HEK293 (cell line): ENCODE measurements at regions not wholly inside any gene's neighbourhood (a gene's known extent, or its start where the extent isn't known, plus 50 kb on each side); places are given as distances from the start of the nearest gene placed in this dataset.

Experiments
- CTCF ChIA-PET: fragments of 350-600 bp; formaldehyde crosslinking; extraction: SDS; loops from one replicate; lab custom pipeline; 2021; ENCODE audit warnings: antibody characterized with exemption; lab: Yijun Ruan, JAX
- POLR2A ChIA-PET: fragments of 300-600 bp; formaldehyde crosslinking; extraction: SDS; loops from one replicate; lab custom pipeline; 2020; ENCODE audit warnings: antibody characterized with exemption, inconsistent platforms; lab: Yijun Ruan, JAX
- H3K27ac ChIP-seq: fragments of 200-500 bp; sonication (Bioruptor generic); 2 replicates; pipeline ENCODE4 v1.5.1; 2014; ENCODE audit warnings: low read depth, low read length, control low read depth, inconsistent platforms; ENCODE audit errors: extremely low read depth
- H3K36me3 ChIP-seq, 2 experiments: fragments of 200-500 bp in 1 of 2; sonication (Bioruptor generic) in 1 of 2; 1 replicate in 1 of 2; 2 replicates in 1 of 2; pipeline ENCODE4 v1.5.1; 2014 to 2017; ENCODE audit warnings: inconsistent platforms in 2 of 2, low read length in 2 of 2; ENCODE audit not compliant: control insufficient read depth in 2 of 2, insufficient read depth in 1 of 2
- H3K4me1 ChIP-seq: fragments of 200-500 bp; sonication (Bioruptor generic); 2 replicates; pipeline ENCODE4 v1.5.1; 2014; ENCODE audit warnings: mild to moderate bottlenecking, low read length, inconsistent platforms; ENCODE audit not compliant: control insufficient read depth, insufficient read depth
- H3K4me3 ChIP-seq: 2 replicates; pipeline ENCODE4 v1.5.1; 2011; ENCODE audit warnings: low read depth, mild to moderate bottlenecking, control low read depth, low read length, moderate library complexity
- H3K9me3 ChIP-seq: fragments of 200-500 bp; sonication (Bioruptor generic); 2 replicates; pipeline ENCODE4 v1.5.1; 2014; ENCODE audit warnings: low read depth, low read length, inconsistent platforms; ENCODE audit not compliant: control insufficient read depth, insufficient read depth
- GLI2 ChIP-seq: fragments of 450-650 bp; formaldehyde crosslinking; IDR thresholded peaks from 2 replicates; pipeline ENCODE4; 2017; ENCODE audit warnings: missing biosample characterization, missing genetic modification characterization, low read depth, borderline replicate concordance
- PRDM1 ChIP-seq: fragments of 450-650 bp; formaldehyde crosslinking; IDR thresholded peaks from 2 replicates; pipeline ENCODE4; 2016; ENCODE audit warnings: missing biosample characterization, missing genetic modification characterization
- SCRT1 ChIP-seq: fragments of 450-650 bp; formaldehyde crosslinking; IDR thresholded peaks from 2 replicates; pipeline ENCODE4 v1.5.1; 2016; ENCODE audit warnings: missing biosample characterization, missing genetic modification characterization, borderline replicate concordance
- SCRT2 ChIP-seq: fragments of 450-650 bp; formaldehyde crosslinking; IDR thresholded peaks from 2 replicates; pipeline ENCODE4 v1.5.1; 2016; ENCODE audit warnings: missing biosample characterization, missing genetic modification characterization
- YY1 ChIP-seq: fragments of 450-650 bp; formaldehyde crosslinking; IDR thresholded peaks from 2 replicates; pipeline ENCODE4 v1.5.1; 2018; ENCODE audit warnings: missing biosample characterization, missing genetic modification characterization
- ZBTB17 ChIP-seq: fragments of 450-650 bp; formaldehyde crosslinking; IDR thresholded peaks from 2 replicates; pipeline ENCODE4 v1.5.1; 2016; ENCODE audit warnings: missing biosample characterization, missing genetic modification characterization
- ZFP37 ChIP-seq: fragments of 450-650 bp; formaldehyde crosslinking; IDR thresholded peaks from 2 replicates; pipeline ENCODE4 v1.5.1; 2016; ENCODE audit warnings: missing biosample characterization, missing genetic modification characterization
- ZNF19 ChIP-seq: fragments of 450-650 bp; formaldehyde crosslinking; IDR thresholded peaks from 2 replicates; pipeline ENCODE4; 2016; ENCODE audit warnings: missing biosample characterization, missing genetic modification characterization, low read depth
- ZNF2 ChIP-seq: fragments of 450-650 bp; formaldehyde crosslinking; IDR thresholded peaks from 2 replicates; pipeline ENCODE4 v1.5.1; 2016; ENCODE audit warnings: missing biosample characterization, missing genetic modification characterization
- ZNF23 ChIP-seq: fragments of 450-650 bp; formaldehyde crosslinking; IDR thresholded peaks from 2 replicates; pipeline ENCODE4 v1.5.1; 2016; ENCODE audit warnings: missing biosample characterization, missing genetic modification characterization, borderline replicate concordance
- ZNF239 ChIP-seq: fragments of 450-650 bp; formaldehyde crosslinking; IDR thresholded peaks from 2 replicates; pipeline ENCODE4 v1.5.1; 2016; ENCODE audit warnings: missing biosample characterization, missing genetic modification characterization
- ZNF248 ChIP-seq: fragments of 450-650 bp; formaldehyde crosslinking; IDR thresholded peaks from 2 replicates; pipeline ENCODE4 v1.5.1; 2017; ENCODE audit warnings: missing biosample characterization, missing genetic modification characterization
- ZNF311 ChIP-seq: fragments of 450-650 bp; formaldehyde crosslinking; IDR thresholded peaks from 2 replicates; pipeline ENCODE4 v1.5.1; 2017; ENCODE audit warnings: missing biosample characterization, missing genetic modification characterization, borderline replicate concordance
- ZNF394 ChIP-seq: fragments of 450-650 bp; formaldehyde crosslinking; IDR thresholded peaks from 2 replicates; pipeline ENCODE4 v1.5.1; 2016; ENCODE audit warnings: missing biosample characterization, missing genetic modification characterization, mild to moderate bottlenecking, moderate library complexity, borderline replicate concordance
- ZNF433 ChIP-seq: fragments of 450-650 bp; formaldehyde crosslinking; IDR thresholded peaks from 2 replicates; pipeline ENCODE4 v1.5.1; 2016; ENCODE audit warnings: missing biosample characterization, missing genetic modification characterization, low read depth
- ZNF548 ChIP-seq: fragments of 450-650 bp; formaldehyde crosslinking; IDR thresholded peaks from 2 replicates; pipeline ENCODE4 v1.5.1; 2016; ENCODE audit warnings: missing biosample characterization, missing genetic modification characterization
- ZNF549 ChIP-seq: fragments of 450-650 bp; IDR thresholded peaks from 2 replicates; pipeline ENCODE4 v1.5.1; 2018; ENCODE audit warnings: missing biosample characterization, missing genetic modification characterization, mild to moderate bottlenecking, inconsistent platforms, moderate library complexity
- ZNF571 ChIP-seq: fragments of 450-650 bp; formaldehyde crosslinking; IDR thresholded peaks from 2 replicates; pipeline ENCODE4 v1.5.0; 2017; ENCODE audit warnings: missing biosample characterization, missing genetic modification characterization
- ZNF76 ChIP-seq: fragments of 450-650 bp; formaldehyde crosslinking; IDR thresholded peaks from 2 replicates; pipeline ENCODE4; 2016; ENCODE audit warnings: low read depth, missing biosample characterization, missing genetic modification characterization, borderline replicate concordance
- ZNF837 ChIP-seq: fragments of 450-650 bp; formaldehyde crosslinking; IDR thresholded peaks from 2 replicates; pipeline ENCODE4 v1.5.1; 2016; ENCODE audit warnings: missing biosample characterization, missing genetic modification characterization
- ZSCAN30 ChIP-seq: fragments of 450-650 bp; IDR thresholded peaks from 2 replicates; pipeline ENCODE4 v1.5.1; 2018; ENCODE audit warnings: missing biosample characterization, mild to moderate bottlenecking, missing genetic modification characterization, moderate library complexity
- TF ChIP-seq, protein P1 (sequence below): fragments of 450-650 bp; formaldehyde crosslinking; conservative IDR thresholded peaks from 2 replicates; pipeline ENCODE4 v1.5.1; 2016; ENCODE audit warnings: low read depth, missing biosample characterization, missing genetic modification characterization
- TF ChIP-seq, protein P2 (sequence below): fragments of 450-650 bp; formaldehyde crosslinking; IDR thresholded peaks from 2 replicates; pipeline ENCODE4 v1.5.1; 2016; ENCODE audit warnings: missing biosample characterization, missing genetic modification characterization

GRCh38 chr9:19649336-19650041 is 139.3 kb downstream of the SLC24A2 start:
- ChIA-PET POLR2A (no interaction called here), CTCF (interaction anchor here (0.5 to 0.7 kb wide), 2 partner anchors 61 to 184 kb away, joined by 3 to 4 read pairs; no protein-coding TSS in a partner anchor)
- no peak for TF ChIP-seq ZNF571 (tag by site-specific recombination)
- TF ChIP-seq GLI2 (tag by site-specific recombination): no peak
- no peak for TF ChIP-seq ZNF433 (tag by site-specific recombination)
- no peak for TF ChIP-seq ZNF23
- no peak for TF ChIP-seq ZNF76 (tag by site-specific recombination)
- TF ChIP-seq ZSCAN30 (tag by site-specific recombination): no peak
- TF ChIP-seq ZNF19 (tag by site-specific recombination): no peak
- no peak for TF ChIP-seq ZNF548 (tag by site-specific recombination)
- TF ChIP-seq ZNF239 (tag by site-specific recombination): no peak
- TF ChIP-seq SCRT2: no peak
- Histone ChIP-seq H3K27ac (no peak overlapping the region), H3K36me3 (no peaks in the 10 kb centered on the region), H3K4me3 (no peak overlapping the region), H3K9me3 (no peaks in the 10 kb centered on the region), H3K4me1 (no peaks in the 10 kb centered on the region)

- H3K27ac ChIP-seq: no peak overlapping the region
- no peaks in the 10 kb centered on the region for H3K4me1 ChIP-seq
- TF ChIP-seq ZNF2 (tag by site-specific recombination): no peak
- H3K4me3 ChIP-seq: no peak overlapping the region
- H3K9me3 ChIP-seq: no peaks in the 10 kb centered on the region
- H3K36me3 ChIP-seq: no peaks in the 10 kb centered on the region
- ChIA-PET CTCF (interaction anchor here (0.5 kb wide), 1 partner anchor 60 kb away, joined by 4 read pairs; no protein-coding TSS in a partner anchor), POLR2A (no interaction called here)
Observed at GRCh38 chr9:19648672-19649071, 140.2 kb downstream of the SLC24A2 start.

DNA sequence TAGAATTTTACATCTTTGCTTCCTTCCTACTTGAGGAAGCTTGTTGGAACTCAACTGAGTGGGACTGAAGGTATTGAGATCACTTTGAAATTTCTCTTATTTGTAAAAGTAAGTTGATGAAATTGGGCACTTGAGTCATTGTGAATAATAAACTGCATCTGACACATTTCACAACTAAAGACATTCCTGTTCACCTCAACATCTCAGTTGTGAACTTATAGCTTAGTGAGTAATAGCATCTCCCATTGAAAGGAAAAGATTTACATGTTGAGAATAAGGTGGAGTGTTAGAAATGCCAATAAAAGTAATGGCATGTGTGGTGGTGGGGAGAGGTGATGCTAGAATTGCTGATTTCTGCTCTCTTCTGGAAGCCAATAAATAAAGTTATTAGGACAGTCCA is 145.0 kb downstream of the SLC24A2 start:
- H3K36me3 ChIP-seq: no peaks in the 10 kb centered on the region
- H3K27ac ChIP-seq: no peak overlapping the region
- H3K4me3 ChIP-seq: no peak overlapping the region
- H3K4me1 ChIP-seq: no peaks in the 10 kb centered on the region
- ChIA-PET POLR2A (no interaction called here), CTCF (no interaction called here)
- H3K9me3 ChIP-seq: no peaks in the 10 kb centered on the region
- TF ChIP-seq YY1 (tag by site-specific recombination): no peak
- TF ChIP-seq ZNF248: no peak
- no peak for TF ChIP-seq ZNF394 (tag by site-specific recombination)
- TF ChIP-seq, protein P1, sequence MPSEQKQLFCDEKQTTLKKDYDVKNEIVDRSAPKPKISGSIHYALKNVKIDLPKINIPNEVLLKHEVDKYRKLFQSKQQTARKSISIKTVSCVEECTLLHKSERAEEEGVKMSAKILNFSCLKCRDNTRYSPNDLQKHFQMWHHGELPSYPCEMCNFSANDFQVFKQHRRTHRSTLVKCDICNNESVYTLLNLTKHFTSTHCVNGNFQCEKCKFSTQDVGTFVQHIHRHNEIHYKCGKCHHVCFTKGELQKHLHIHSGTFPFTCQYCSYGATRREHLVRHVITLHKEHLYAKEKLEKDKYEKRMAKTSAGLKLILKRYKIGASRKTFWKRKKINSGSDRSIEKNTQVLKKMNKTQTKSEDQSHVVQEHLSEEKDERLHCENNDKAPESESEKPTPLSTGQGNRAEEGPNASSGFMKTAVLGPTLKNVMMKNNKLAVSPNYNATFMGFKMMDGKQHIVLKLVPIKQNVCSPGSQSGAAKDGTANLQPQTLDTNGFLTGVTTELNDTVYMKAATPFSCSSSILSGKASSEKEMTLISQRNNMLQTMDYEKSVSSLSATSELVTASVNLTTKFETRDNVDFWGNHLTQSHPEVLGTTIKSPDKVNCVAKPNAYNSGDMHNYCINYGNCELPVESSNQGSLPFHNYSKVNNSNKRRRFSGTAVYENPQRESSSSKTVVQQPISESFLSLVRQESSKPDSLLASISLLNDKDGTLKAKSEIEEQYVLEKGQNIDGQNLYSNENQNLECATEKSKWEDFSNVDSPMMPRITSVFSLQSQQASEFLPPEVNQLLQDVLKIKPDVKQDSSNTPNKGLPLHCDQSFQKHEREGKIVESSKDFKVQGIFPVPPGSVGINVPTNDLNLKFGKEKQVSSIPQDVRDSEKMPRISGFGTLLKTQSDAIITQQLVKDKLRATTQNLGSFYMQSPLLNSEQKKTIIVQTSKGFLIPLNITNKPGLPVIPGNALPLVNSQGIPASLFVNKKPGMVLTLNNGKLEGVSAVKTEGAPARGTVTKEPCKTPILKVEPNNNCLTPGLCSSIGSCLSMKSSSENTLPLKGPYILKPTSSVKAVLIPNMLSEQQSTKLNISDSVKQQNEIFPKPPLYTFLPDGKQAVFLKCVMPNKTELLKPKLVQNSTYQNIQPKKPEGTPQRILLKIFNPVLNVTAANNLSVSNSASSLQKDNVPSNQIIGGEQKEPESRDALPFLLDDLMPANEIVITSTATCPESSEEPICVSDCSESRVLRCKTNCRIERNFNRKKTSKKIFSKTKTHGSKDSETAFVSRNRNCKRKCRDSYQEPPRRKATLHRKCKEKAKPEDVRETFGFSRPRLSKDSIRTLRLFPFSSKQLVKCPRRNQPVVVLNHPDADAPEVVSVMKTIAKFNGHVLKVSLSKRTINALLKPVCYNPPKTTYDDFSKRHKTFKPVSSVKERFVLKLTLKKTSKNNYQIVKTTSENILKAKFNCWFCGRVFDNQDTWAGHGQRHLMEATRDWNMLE (tag by site-specific recombination): no peak
- TF ChIP-seq ZNF23: no peak
- TF ChIP-seq ZNF2 (tag by site-specific recombination): no peak
- no peak for TF ChIP-seq ZBTB17 (tag by site-specific recombination)
- no peak for TF ChIP-seq ZNF549
- TF ChIP-seq ZFP37 (tag by site-specific recombination): no peak
- TF ChIP-seq ZNF311 (tag by site-specific recombination): no peak
- no peak for TF ChIP-seq GLI2 (tag by site-specific recombination)
- TF ChIP-seq PRDM1 (tag by site-specific recombination): no peak
- TF ChIP-seq SCRT1 (tag by site-specific recombination): no peak
- no peak for TF ChIP-seq ZNF837 (tag by site-specific recombination)
- TF ChIP-seq, protein P2, sequence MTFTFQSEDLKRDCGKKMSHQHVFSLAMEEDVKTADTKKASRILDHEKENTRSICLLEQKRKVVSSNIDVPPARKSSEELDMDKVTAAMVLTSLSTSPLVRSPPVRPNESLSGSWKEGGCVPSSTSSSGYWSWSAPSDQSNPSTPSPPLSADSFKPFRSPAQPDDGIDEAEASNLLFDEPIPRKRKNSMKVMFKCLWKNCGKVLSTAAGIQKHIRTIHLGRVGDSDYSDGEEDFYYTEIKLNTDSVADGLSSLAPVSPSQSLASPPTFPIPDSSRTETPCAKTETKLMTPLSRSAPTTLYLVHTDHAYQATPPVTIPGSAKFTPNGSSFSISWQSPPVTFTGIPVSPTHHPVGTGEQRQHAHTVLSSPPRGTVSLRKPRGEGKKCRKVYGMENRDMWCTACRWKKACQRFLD (tag by site-specific recombination): no peak
